GM19395 (cell line): ENCODE measurements at regions not wholly inside any gene's neighbourhood (a gene's known extent, or its start where the extent isn't known, plus 50 kb on each side); places are given as distances from the start of the nearest gene placed in this dataset.
A peak's percentile ranks its signal among the peaks of the same experiment; 100 is the strongest.

Experiments
- ATAC-seq: cut with Tn5 transposase; IDR thresholded peaks from one replicate; pipeline ENCODE4 v1.9.1; 2021; ENCODE audit warnings: mild to moderate bottlenecking, moderate library complexity; ENCODE audit not compliant: unreplicated experiment

GRCh38 chr5:89380635-89381034 lies 497.7 kb upstream of the MEF2C start:
- no peak for ATAC-seq

DNA sequence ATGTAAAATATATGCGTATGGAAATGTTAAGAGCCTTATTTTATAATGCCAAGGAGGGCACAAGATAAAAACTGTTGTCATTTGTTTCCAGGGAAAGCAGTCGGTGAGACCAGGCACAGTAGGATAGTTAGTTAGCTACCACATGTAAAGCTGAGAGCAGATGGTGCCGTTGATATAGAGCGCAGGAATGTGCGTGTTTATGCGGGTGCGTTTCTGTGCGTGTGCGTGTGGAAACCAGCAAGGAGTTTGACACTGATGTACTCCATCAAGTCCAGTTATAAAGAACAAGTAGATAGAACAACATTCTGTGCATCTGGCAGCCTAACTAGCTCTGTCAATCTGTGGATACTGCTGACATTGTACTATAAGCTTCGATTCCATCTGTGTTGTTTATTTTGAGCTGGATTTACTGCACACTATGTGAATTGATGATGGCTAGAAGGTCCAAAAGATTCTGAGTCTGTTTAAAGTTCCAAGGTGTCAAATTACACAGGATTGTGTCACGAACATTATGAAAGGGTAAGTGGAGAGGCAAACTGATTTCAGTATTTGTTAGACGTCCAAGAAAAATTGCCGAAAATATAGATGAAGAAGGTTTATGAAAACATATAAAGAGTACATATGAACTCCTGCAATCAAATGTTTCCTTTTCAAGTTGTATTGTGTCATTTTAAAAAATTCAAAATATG lies 494.9 kb upstream of the MEF2C start:
- ATAC-seq: no peak

DNA sequence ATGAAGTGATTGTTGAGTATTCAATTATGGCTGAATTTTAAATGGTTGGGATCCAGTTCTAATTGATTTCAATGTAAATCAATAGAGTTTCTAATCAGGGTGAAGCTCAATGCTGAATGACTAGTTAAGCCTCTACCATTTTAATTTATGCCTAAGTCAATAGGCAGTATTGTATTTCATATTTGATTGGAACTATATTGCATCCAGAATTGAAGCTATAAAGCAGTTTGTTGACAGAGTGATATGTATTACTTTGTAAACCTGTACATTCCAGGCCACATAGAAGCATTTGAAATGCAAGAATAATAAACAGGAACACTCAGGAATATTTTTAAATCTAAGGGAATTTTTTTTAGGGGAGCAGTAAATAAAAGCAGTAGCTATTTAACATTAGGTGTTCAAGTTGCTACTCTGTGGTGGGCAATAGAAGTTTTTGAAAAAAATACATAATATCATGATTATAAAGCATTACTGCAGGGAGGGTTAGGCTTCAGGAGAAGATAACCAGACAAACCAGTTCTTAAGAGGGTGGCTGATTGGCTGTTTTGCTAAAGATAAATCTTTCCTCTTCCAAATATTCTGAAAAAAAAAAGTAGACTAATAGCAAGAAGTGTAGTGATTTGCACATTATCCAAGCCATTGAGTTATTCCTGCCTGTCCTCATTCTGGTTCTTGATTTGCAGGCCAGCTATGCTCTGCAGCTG lies 492.0 kb upstream of the MEF2C start:
- no peak for ATAC-seq

DNA sequence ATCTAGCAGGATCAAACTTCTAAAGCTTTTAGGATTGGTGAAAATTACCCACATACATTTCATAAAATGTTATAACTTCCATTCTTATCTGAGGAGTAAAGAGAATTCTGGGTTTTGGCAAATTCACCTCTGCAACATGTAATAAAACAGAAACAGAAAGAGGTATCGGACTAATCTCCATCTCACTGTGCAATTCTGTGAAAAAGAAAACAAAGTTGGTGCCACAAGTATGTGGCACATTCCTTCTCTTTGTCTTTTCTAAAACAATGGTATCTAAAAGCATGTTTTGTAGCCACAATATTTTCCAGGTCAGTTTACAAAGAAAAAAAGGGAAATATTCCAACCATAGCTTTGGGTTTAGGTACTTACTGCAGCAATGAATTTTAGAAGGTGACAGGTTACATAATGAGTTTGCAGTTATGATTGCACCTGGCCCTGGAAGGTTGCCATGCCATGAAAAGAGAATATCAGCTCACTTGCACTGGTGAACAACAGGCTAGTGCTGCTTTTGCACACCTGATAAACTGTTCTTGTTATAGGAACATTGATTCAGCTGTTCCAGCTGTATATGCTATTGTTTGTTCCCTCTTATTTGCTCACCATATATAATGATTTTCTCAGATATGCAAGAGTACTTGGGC lies 491.3 kb upstream of the MEF2C start:
- no peak for ATAC-seq

- ATAC-seq: no peak
These were observed 489.2 kb upstream of the MEF2C start for GRCh38 chr5:89372176-89372575.

DNA sequence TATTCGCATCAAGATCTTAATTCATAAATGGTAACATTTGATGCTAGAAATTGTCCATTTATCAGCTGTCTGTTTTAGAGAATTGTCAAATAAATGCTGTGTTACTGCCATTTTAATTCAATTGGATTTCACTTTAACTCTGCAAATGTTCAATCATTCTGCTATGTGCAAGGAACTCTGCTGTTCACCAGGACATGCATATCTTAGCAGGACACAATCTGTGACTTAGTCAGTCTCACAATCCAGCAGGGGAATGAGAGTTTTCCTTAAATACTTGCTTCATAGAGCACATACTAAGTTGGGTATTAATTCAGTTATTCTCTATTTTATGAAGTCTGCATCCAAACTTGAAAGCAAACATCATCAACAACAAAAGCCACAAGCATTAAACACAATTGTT lies 488.7 kb upstream of the MEF2C start:
- ATAC-seq: no peak

DNA sequence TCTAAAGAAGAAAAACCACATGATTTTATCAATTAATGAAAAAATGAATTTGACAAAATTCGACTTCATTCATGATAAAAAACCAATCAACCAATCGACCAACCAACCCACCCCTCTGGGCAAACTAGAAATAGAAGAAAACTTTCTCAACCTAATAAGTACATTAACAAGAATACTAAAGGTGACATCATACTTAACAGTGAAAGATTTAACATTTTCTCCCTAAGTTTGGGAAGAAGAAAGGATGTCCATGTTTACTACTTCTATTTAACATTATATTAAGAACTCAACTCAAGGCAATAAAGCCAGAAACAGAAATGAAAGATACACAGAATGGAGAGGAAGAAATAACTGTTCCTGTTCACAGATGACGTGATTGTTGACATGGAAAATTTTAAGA lies 476.1 kb upstream of the MEF2C start:
- no peak for ATAC-seq

- ATAC-seq: peak; percentile 68
These were observed 471.0 kb upstream of the MEF2C start for GRCh38 chr5:89353837-89354551.

GRCh38 chr5:89351975-89352374 lies 469.0 kb upstream of the MEF2C start:
- ATAC-seq: no peak

GRCh38 chr5:89351222-89351621 lies 468.2 kb upstream of the MEF2C start:
- ATAC-seq: no peak

GRCh38 chr5:89350684-89351083 lies 467.7 kb upstream of the MEF2C start:
- ATAC-seq: no peak

DNA sequence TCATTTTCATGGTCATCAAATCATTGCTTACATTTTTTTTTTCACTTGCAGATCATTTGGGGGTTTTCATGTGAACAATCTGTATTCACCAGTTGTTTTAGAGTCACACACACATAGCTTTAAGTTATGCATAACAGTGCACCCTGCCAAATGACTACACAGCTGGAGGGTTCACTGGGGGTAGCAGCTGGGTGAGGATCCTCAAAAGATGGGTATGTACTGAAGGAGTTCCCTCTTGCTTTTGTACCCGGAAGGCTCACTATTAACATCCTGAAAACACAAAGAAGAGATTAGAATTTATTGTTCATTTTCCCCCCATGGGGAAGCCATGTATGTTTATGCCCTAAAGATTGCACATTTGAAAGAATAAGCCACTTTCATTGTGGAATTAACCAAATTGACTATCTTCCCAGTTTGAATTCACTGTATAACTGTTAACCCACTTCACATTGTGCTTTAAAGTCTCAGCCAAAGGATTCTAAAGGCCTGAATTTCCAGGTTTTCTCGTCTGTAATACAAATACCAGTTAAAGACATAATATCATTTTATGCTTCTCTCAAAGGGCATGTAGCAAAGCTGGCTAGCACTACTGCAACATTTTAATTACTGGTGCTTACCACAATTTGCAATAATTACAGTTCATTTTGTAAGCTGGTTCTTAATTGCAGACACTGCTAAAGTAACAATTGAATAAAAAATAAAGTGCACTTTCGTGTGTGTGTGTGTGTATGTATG lies 466.4 kb upstream of the MEF2C start:
- ATAC-seq: no peak

DNA sequence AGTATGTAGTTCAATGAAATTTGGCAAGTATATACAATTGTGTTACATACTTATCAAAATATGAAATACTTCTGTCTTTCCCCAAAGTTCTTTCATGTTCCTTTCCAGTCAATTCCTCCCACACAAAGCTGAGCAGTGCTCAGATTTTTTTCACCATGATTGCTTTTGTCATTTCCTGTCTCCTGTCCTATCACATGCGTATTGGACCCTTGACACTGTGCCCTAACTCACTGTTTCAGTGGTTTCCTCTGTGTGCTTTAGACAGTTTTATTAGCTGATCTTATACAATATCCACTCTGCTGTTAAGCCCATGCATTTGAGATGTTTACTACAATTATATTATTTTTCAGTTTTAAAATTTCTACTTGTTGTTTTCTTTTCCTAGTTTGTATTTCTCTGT lies 463.6 kb upstream of the MEF2C start:
- no peak for ATAC-seq

DNA sequence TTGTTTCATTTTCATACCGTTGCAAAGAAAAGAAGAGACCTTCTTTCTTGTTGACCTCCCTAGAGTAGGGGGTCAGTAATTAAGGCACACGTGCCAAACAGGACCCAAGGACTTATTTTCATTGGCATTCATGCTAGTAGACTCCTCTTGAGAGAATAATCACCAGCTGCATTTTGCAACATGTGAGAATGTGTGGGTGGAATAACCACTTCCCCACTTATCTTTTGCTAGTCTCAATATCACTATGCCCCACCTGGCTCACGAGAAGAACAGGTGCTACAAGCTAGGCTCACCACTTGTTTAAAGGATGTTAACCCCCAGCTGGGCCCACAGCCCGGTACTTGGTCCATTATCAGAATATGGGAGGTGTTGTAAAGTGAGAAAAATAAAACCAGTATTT lies 460.7 kb upstream of the MEF2C start:
- peak; percentile 90 for ATAC-seq

DNA sequence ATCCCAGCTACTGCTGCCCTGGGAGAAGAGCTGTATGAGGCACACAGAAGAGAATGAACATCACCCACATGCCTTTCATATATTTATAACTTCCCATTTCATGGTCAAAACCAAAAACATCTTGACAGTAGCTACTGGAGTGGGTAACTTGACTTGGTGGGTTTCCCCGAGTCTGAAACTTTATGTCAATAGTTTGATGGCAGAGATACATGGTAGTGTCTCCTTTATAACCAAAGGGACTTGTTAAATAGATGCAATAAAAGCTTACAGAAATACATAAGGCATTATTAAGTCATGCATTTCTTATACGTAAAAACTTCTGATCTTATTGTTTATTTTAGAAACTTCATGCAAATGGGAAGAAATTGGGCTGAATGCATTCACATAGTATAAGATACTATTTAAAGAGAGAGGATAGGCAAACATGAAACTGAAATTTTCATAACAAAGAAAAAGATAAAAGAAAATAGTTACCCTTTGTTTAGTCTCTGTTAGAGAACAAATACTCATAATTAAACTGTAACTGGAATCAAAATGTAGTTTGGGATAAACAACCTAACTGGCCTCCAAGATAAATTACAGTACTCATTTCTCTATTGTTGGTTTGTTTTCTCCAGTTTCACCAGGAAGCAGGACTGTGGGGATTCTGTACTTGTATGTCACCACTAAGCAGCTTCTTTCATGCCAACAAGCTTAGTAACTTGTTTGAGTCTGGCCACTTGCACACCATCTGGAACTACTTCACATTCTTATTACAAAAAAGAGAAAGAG lies 459.3 kb upstream of the MEF2C start:
- ATAC-seq: peak; percentile 46

DNA sequence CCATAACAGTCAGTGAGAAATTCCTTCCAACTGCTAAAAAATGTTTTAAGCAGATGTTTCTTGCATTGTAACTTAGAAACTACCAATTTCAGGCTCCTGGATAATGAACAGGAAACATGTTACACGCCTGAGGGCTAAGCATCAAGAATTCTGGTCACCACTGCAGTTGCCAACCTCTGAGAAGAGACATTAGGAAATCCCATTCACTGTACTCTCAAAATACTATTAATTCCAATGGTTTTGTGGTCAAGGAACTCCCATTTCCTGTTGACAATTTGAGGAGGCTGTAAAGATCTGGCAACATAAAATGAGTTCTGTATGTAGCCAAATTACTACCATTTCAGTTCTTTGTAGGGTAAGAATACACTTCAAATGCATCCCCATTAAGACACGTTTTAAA lies 456.0 kb upstream of the MEF2C start:
- ATAC-seq: no peak

DNA sequence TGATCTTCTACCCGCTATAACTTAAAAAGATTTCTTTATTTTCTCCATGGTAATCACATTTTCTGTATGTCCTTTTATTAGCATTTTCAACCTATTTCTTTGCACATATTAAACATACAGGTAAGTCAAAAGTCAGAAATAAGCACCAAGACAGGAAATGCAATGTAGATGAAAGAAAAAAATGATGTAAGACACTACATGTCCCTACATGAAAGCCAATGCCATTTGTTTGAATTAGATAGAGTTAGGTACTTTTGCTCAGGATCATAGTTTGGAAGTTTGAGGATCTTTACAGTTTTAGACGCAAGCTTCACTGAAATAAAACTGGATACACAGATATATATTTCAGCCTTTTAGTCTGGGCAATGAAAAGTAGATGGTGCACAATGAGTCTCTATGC lies 453.1 kb upstream of the MEF2C start:
- no peak for ATAC-seq

- ATAC-seq: no peak
These were observed 447.2 kb upstream of the MEF2C start for GRCh38 chr5:89330140-89330539.

- ATAC-seq: no peak
These were observed 444.6 kb upstream of the MEF2C start for GRCh38 chr5:89327608-89328007.

DNA sequence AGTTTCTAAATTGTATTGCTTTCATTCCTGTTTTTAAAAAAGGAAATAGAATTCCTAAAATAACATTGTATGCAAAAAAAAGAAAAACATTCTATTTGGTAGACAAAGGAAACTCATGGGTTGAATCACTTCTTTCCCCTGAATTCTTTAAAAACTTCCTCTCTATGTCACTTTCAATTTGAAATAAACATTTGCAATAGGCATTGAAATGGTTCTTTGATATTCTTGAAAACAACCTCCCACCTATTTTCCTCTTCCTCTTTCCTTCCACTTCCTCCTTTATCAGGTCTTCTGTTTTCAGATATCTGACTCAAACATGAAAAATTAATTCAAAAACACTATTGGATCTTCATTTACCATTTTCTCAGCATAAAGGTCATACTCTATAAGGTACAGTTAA lies 442.0 kb upstream of the MEF2C start:
- ATAC-seq: no peak
